Gastrocnemius medialis (tissue), 4 donors: ENCODE measurements at regions not wholly inside any gene's neighbourhood (a gene's known extent, or its start where the extent isn't known, plus 50 kb on each side); places are given as distances from the start of the nearest gene placed in this dataset.

Experiments used
- CTCF ChIP-seq, 5 experiments: fragments of 450-650 bp in 3 of 5; fragments of 200-600 bp in 2 of 5; sonication (generic) in 2 of 5; IDR thresholded peaks in 4 of 5; conservative IDR thresholded peaks in 1 of 5; 1 replicate in 4 of 5; 2 replicates in 1 of 5; pipeline ENCODE4 v1.5.1; 2016 to 2019; ENCODE audit warnings: antibody characterized with exemption in 5 of 5, mild to moderate bottlenecking in 3 of 5, moderate library complexity in 3 of 5
- POLR2A ChIP-seq, 2 donors: fragments of 450-650 bp; IDR thresholded peaks; one replicate each; pipeline ENCODE4 v1.6.1; 2017; ENCODE audit warnings: antibody characterized with exemption in 2 of 2, mild to moderate bottlenecking in 2 of 2, moderate library complexity in 2 of 2

- no peak for TF ChIP-seq POLR2A (IDR thresholded peaks at IDR 0.05)
- no peak for TF ChIP-seq CTCF (IDR thresholded peaks at IDR 0.05 in 4 of 5, conservative IDR thresholded peaks at IDR 0.05 in 1 of 5)
Observed at GRCh38 chr5:143576711-143577484, 173.4 kb upstream of the NR3C1 start.
